Gastrocnemius medialis (tissue), 4 donors: ENCODE measurements at regions not wholly inside any gene's neighbourhood (a gene's known extent, or its start where the extent isn't known, plus 50 kb on each side); places are given as distances from the start of the nearest gene placed in this dataset.

Source experiments
- POLR2A ChIP-seq, 2 donors: fragments of 450-650 bp; IDR thresholded peaks; one replicate each; pipeline ENCODE4 v1.6.1; 2017; ENCODE audit warnings: antibody characterized with exemption in 2 of 2, mild to moderate bottlenecking in 2 of 2, moderate library complexity in 2 of 2
- TF ChIP-seq, protein P1 (sequence below), 5 experiments: fragments of 450-650 bp in 3 of 5; fragments of 200-600 bp in 2 of 5; sonication (generic) in 2 of 5; IDR thresholded peaks in 4 of 5; conservative IDR thresholded peaks in 1 of 5; 1 replicate in 4 of 5; 2 replicates in 1 of 5; pipeline ENCODE4 v1.5.1; 2016 to 2019; ENCODE audit warnings: antibody characterized with exemption in 5 of 5, mild to moderate bottlenecking in 3 of 5, moderate library complexity in 3 of 5

DNA sequence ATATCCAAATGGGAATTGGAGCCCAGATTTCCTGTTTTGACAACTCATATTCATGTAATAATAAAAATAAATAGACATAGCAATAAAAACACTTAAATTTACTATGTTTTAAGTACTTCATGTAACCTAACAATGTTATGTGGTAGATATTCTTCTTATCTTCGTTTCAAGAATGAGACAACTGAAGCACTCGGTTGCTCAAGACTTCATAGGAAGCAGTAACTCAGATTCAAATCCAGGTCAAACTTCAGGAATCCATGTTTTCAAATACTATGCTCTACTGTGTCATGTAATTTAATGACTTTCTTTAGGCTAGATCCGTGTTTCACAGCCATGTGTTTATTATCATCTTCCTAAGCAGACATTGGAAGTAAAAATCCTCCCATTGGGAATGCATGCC is 492.2 kb downstream of the CNTN3 start:
- TF ChIP-seq, protein P1, sequence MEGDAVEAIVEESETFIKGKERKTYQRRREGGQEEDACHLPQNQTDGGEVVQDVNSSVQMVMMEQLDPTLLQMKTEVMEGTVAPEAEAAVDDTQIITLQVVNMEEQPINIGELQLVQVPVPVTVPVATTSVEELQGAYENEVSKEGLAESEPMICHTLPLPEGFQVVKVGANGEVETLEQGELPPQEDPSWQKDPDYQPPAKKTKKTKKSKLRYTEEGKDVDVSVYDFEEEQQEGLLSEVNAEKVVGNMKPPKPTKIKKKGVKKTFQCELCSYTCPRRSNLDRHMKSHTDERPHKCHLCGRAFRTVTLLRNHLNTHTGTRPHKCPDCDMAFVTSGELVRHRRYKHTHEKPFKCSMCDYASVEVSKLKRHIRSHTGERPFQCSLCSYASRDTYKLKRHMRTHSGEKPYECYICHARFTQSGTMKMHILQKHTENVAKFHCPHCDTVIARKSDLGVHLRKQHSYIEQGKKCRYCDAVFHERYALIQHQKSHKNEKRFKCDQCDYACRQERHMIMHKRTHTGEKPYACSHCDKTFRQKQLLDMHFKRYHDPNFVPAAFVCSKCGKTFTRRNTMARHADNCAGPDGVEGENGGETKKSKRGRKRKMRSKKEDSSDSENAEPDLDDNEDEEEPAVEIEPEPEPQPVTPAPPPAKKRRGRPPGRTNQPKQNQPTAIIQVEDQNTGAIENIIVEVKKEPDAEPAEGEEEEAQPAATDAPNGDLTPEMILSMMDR (IDR thresholded peaks at IDR 0.05 in 4 of 5, conservative IDR thresholded peaks at IDR 0.05 in 1 of 5): no peak
- no peak for TF ChIP-seq POLR2A (IDR thresholded peaks at IDR 0.05)
